ENCODE measurements at regions not wholly inside any gene's neighbourhood (a gene's known extent, or its start where the extent isn't known, plus 50 kb on each side); places are given as distances from the start of the nearest gene placed in this dataset.

GRCh38 chr3:86815880-86816279 is 175.1 kb downstream of the VGLL3 start:
- TF ChIP-seq CTCF (conservative IDR thresholded peaks at IDR 0.05; ENCODE audit: low read depth, low read length) = no peak
- DNase-seq (ENCODE audit: low read depth) = no peak
- H3K4me3 ChIP-seq (ENCODE audit: low read depth, low read length) = no peak overlapping the region

GRCh38 chr3:86814918-86815655 is 175.9 kb downstream of the VGLL3 start:
- TF ChIP-seq CTCF (conservative IDR thresholded peaks at IDR 0.05; ENCODE audit: low read depth, low read length) = no peak
- peak; percentile 72 for DNase-seq (ENCODE audit: low read depth)

GRCh38 chr3:86814321-86814720 is 176.6 kb downstream of the VGLL3 start:
- no peak for DNase-seq (ENCODE audit: low read depth)
- H3K4me3 ChIP-seq (ENCODE audit: low read depth, low read length) = no peak overlapping the region
- no peak for TF ChIP-seq CTCF (conservative IDR thresholded peaks at IDR 0.05; ENCODE audit: low read depth, low read length)

More at GRCh38 chr3:86814918-86815655, 175.9 kb downstream of the VGLL3 start:
- no peak overlapping the region for H3K4me3 ChIP-seq (ENCODE audit: low read depth, low read length)

GRCh38 chr3:86801921-86802320 is 189.0 kb downstream of the VGLL3 start:
- peak; percentile 63 for DNase-seq (ENCODE audit: low read depth)
- no peak overlapping the region for H3K4me3 ChIP-seq (ENCODE audit: low read depth, low read length)
- TF ChIP-seq CTCF (conservative IDR thresholded peaks at IDR 0.05; ENCODE audit: low read depth, low read length) = no peak

- TF ChIP-seq CTCF (conservative IDR thresholded peaks at IDR 0.05; ENCODE audit: low read depth, low read length) = no peak
- no peak overlapping the region for H3K4me3 ChIP-seq (ENCODE audit: low read depth, low read length)
These were observed 189.9 kb downstream of the VGLL3 start for GRCh38 chr3:86801066-86801465.

GRCh38 chr3:86800116-86800515 is 190.8 kb downstream of the VGLL3 start:
- no peak overlapping the region for H3K4me3 ChIP-seq (ENCODE audit: low read depth, low read length)
- no peak for TF ChIP-seq CTCF (conservative IDR thresholded peaks at IDR 0.05; ENCODE audit: low read depth, low read length)
- peak; percentile 11 for DNase-seq (ENCODE audit: low read depth)

More at GRCh38 chr3:86801066-86801465, 189.9 kb downstream of the VGLL3 start:
- no peak for DNase-seq (ENCODE audit: low read depth)

GRCh38 chr3:86797946-86798345 is 193.0 kb downstream of the VGLL3 start:
- no peak for DNase-seq (ENCODE audit: low read depth)
- no peak for TF ChIP-seq CTCF (conservative IDR thresholded peaks at IDR 0.05; ENCODE audit: low read depth, low read length)
- H3K4me3 ChIP-seq (ENCODE audit: low read depth, low read length) = no peak overlapping the region

Measured in choroid plexus epithelial cell (primary cell).